ENCODE measurements at regions not wholly inside any gene's neighbourhood (a gene's known extent, or its start where the extent isn't known, plus 50 kb on each side); places are given as distances from the start of the nearest gene placed in this dataset.

- H3K36me3 Mint-ChIP-seq = no peaks in the 10 kb centered on the region
- no peak for ATAC-seq
- no peaks in the 10 kb centered on the region for H3K9me3 Mint-ChIP-seq
- H3K27me3 Mint-ChIP-seq (ENCODE audit: low read depth) = no peaks in the 10 kb centered on the region
- ChIA-PET POLR2A (no interaction called here), CTCF (no interaction called here)
- peaks cover 4% of the 10 kb centered on the region for H3K4me1 Mint-ChIP-seq
- no peak for DNase-seq (ENCODE audit: low spot score)
- no peak overlapping the region for H3K4me3 Mint-ChIP-seq
- H3K27ac Mint-ChIP-seq = no peak overlapping the region
- TF ChIP-seq OVOL2 (CRISPR knock-in tag; IDR thresholded peaks at IDR 0.05; ENCODE audit: borderline replicate concordance) = no peak
- TF ChIP-seq SMAD4 (CRISPR knock-in tag; IDR thresholded peaks at IDR 0.05) = no peak
- TF ChIP-seq HMGA2 (CRISPR knock-in tag; IDR thresholded peaks at IDR 0.05) = no peak
- TF ChIP-seq ZNF317 (CRISPR knock-in tag; IDR thresholded peaks at IDR 0.05; ENCODE audit: borderline replicate concordance, low read depth) = no peak
- no peak for TF ChIP-seq ZBTB43 (CRISPR knock-in tag; IDR thresholded peaks at IDR 0.05)
- no peak for TF ChIP-seq JAZF1 (CRISPR knock-in tag; IDR thresholded peaks at IDR 0.05)
- TF ChIP-seq FOXK1 (CRISPR knock-in tag; IDR thresholded peaks at IDR 0.05) = no peak
- TF ChIP-seq, protein P1, sequence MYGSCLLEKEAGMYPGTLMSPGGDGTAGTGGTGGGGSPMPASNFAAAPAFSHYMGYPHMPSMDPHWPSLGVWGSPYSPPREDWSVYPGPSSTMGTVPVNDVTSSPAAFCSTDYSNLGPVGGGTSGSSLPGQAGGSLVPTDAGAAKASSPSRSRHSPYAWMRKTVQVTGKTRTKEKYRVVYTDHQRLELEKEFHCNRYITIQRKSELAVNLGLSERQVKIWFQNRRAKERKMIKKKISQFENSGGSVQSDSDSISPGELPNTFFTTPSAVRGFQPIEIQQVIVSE (CRISPR knock-in tag; IDR thresholded peaks at IDR 0.05; ENCODE audit: borderline replicate concordance) = no peak
- no peak for TF ChIP-seq CTCF (IDR thresholded peaks at IDR 0.05)
- TF ChIP-seq IRF2 (CRISPR knock-in tag; IDR thresholded peaks at IDR 0.05; ENCODE audit: borderline replicate concordance, low read depth) = no peak
- no peak for TF ChIP-seq ERG (CRISPR knock-in tag; IDR thresholded peaks at IDR 0.05)
- TF ChIP-seq, protein P2, sequence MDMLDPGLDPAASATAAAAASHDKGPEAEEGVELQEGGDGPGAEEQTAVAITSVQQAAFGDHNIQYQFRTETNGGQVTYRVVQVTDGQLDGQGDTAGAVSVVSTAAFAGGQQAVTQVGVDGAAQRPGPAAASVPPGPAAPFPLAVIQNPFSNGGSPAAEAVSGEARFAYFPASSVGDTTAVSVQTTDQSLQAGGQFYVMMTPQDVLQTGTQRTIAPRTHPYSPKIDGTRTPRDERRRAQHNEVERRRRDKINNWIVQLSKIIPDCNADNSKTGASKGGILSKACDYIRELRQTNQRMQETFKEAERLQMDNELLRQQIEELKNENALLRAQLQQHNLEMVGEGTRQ (CRISPR knock-in tag; IDR thresholded peaks at IDR 0.05) = no peak
- TF ChIP-seq ZNF232 (CRISPR knock-in tag; IDR thresholded peaks at IDR 0.05) = no peak
- TF ChIP-seq HMGXB4 (CRISPR knock-in tag; IDR thresholded peaks at IDR 0.05) = no peak
- no peak for TF ChIP-seq TEAD4 (CRISPR knock-in tag; IDR thresholded peaks at IDR 0.05)
These were observed 80.2 kb upstream of the KIRREL3 start for GRCh38 chr11:127080735-127081134.

DNA sequence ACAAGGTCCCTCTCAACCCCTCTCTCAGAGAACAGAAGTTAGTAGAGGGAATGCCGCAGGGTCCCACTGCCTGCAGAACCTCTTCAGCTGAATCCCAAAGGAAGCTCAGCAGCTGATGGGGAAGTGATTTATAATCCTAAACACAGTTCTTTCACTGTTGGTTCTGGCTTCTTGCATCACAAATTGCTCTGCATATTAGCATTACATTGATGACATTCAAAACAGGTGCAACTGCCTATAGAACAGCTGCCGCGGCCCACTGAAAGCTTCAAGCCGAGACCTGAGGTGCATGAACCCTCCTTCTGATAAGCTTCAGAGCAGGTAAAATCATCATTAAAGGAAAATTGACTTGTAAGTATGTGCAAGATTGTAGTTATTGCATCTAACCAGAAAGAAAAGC lies 75.2 kb upstream of the KIRREL3 start:
- H3K27ac Mint-ChIP-seq = no peak overlapping the region
- POLR2A ChIA-PET = no interaction called here
- TF ChIP-seq, protein P3, sequence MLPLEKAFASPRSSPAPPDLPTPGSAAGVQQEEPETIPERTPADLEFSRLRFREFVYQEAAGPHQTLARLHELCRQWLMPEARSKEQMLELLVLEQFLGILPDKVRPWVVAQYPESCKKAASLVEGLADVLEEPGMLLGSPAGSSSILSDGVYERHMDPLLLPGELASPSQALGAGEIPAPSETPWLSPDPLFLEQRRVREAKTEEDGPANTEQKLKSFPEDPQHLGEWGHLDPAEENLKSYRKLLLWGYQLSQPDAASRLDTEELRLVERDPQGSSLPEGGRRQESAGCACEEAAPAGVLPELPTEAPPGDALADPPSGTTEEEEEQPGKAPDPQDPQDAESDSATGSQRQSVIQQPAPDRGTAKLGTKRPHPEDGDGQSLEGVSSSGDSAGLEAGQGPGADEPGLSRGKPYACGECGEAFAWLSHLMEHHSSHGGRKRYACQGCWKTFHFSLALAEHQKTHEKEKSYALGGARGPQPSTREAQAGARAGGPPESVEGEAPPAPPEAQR (CRISPR knock-in tag; IDR thresholded peaks at IDR 0.05) = no peak
- TF ChIP-seq NR3C1 (CRISPR knock-in tag; conservative IDR thresholded peaks at IDR 0.05; ENCODE audit: low read depth) (no peak), HMGXB4 (CRISPR knock-in tag; IDR thresholded peaks at IDR 0.05) (no peak), GRHL2 (CRISPR knock-in tag; IDR thresholded peaks at IDR 0.05; ENCODE audit: insufficient replicate concordance, severe bottlenecking) (no peak), FOXP4 (CRISPR knock-in tag; IDR thresholded peaks at IDR 0.05) (no peak), ZNF317 (CRISPR knock-in tag; IDR thresholded peaks at IDR 0.05; ENCODE audit: borderline replicate concordance, low read depth) (no peak), ZNF671 (CRISPR knock-in tag; IDR thresholded peaks at IDR 0.05) (no peak)
- TF ChIP-seq, protein P1 (CRISPR knock-in tag; IDR thresholded peaks at IDR 0.05; ENCODE audit: borderline replicate concordance) = no peak
- TF ChIP-seq, protein P4, sequence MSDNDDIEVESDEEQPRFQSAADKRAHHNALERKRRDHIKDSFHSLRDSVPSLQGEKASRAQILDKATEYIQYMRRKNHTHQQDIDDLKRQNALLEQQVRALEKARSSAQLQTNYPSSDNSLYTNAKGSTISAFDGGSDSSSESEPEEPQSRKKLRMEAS (CRISPR knock-in tag; IDR thresholded peaks at IDR 0.05) = no peak

More for the DNA sequence above, 75.2 kb upstream of the KIRREL3 start:
- H3K36me3 Mint-ChIP-seq = no peaks in the 10 kb centered on the region
- ATAC-seq = no peak
- CTCF ChIA-PET = no interaction called here
- no peak overlapping the region for H3K4me3 Mint-ChIP-seq
- H3K9me3 Mint-ChIP-seq = no peaks in the 10 kb centered on the region
- no peaks in the 10 kb centered on the region for H3K27me3 Mint-ChIP-seq (ENCODE audit: low read depth)
- no peak for DNase-seq (ENCODE audit: low spot score)
- H3K4me1 Mint-ChIP-seq = peaks cover 16% of the 10 kb centered on the region

Measured in WTC11 (cell line).